ENCODE measurements at regions not wholly inside any gene's neighbourhood (a gene's known extent, or its start where the extent isn't known, plus 50 kb on each side); places are given as distances from the start of the nearest gene placed in this dataset.

GRCh38 chr1:230515451-230516145 lies 89.5 kb upstream of the PGBD5 start:
- no peak for TF ChIP-seq CTCF (IDR thresholded peaks at IDR 0.05)
- TF ChIP-seq POLR2A (IDR thresholded peaks at IDR 0.05) = no peak
